HL-60 (cell line): ENCODE measurements at regions not wholly inside any gene's neighbourhood (a gene's known extent, or its start where the extent isn't known, plus 50 kb on each side); places are given as distances from the start of the nearest gene placed in this dataset.

Source experiments
- CTCF ChIP-seq: IDR thresholded peaks from one replicate; pipeline ENCODE4 v1.5.1; 2011; ENCODE audit warnings: low read length, control low read depth, inconsistent platforms; ENCODE audit not compliant: insufficient read depth
- GABPA ChIP-seq: IDR thresholded peaks from 2 replicates; pipeline ENCODE4 v1.6.1; 2012; ENCODE audit warnings: low read depth
- POLR2AphosphoS5 ChIP-seq: IDR thresholded peaks from 2 replicates; pipeline ENCODE4 v1.6.1; 2012; ENCODE audit warnings: low read depth
- REST ChIP-seq: IDR thresholded peaks from 2 replicates; pipeline ENCODE4 v1.6.1; 2012; ENCODE audit warnings: low read depth; ENCODE audit not compliant: insufficient replicate concordance
- SPI1 ChIP-seq: IDR thresholded peaks from 2 replicates; pipeline ENCODE4 v1.6.1; 2012; ENCODE audit warnings: low read depth, mild to moderate bottlenecking, borderline replicate concordance

GRCh38 chr16:8516471-8516870, 73.8 kb downstream of the TMEM114 start:
- TF ChIP-seq CTCF (no peak), SPI1 (no peak), POLR2AphosphoS5 (no peak), REST (no peak), GABPA (no peak)
